Keratinocyte (primary cell): ENCODE measurements at regions not wholly inside any gene's neighbourhood (a gene's known extent, or its start where the extent isn't known, plus 50 kb on each side); places are given as distances from the start of the nearest gene placed in this dataset.
A peak's percentile ranks its signal among the peaks of the same experiment; 100 is the strongest.

ENCODE experiments used
- DNase-seq: peaks from one replicate; pipeline ENCODE4 v3.0.0-alpha.2; 2011; ENCODE audit warnings: low read depth, missing footprints, low spot score
- FAIRE-seq: peaks from 2 replicates; lab custom pipeline; 2011; peaks lifted over from hg19 to GRCh38; lab: Jason Lieb, UNC
- H2AFZ ChIP-seq: 2 replicates; pipeline ENCODE4 v1.6.0; 2012; ENCODE audit warnings: low read length, control low read depth, inconsistent platforms; ENCODE audit not compliant: control insufficient read depth
- H3K27ac ChIP-seq: 2 replicates; pipeline ENCODE4 v1.5.1; 2011; ENCODE audit warnings: low read length; ENCODE audit not compliant: control insufficient read depth, insufficient read depth
- H3K27me3 ChIP-seq: 3 replicates; pipeline ENCODE4 v1.6.0; 2011; ENCODE audit warnings: low read length; ENCODE audit not compliant: control insufficient read depth, insufficient read depth; ENCODE audit errors: extremely low read depth
- H3K36me3 ChIP-seq, 2 experiments: 2 replicates in 1 of 2; 3 replicates in 1 of 2; pipeline ENCODE4 v1.5.1; 2011; ENCODE audit warnings: low read length in 2 of 2, mild to moderate bottlenecking in 1 of 2; ENCODE audit not compliant: control insufficient read depth in 2 of 2, insufficient read depth in 2 of 2; ENCODE audit errors: extremely low read depth in 1 of 2
- H3K4me1 ChIP-seq: 3 replicates; pipeline ENCODE4 v1.5.1; 2011; ENCODE audit warnings: low read length; ENCODE audit not compliant: control insufficient read depth, insufficient read depth; ENCODE audit errors: extremely low read depth
- H3K4me2 ChIP-seq: 3 replicates; pipeline ENCODE4 v1.6.0; 2011; ENCODE audit warnings: low read depth, low read length; ENCODE audit not compliant: control insufficient read depth, insufficient read depth; ENCODE audit errors: extremely low read depth
- H3K4me3 ChIP-seq, 3 experiments: fragments of 200-600 bp in 1 of 3; sonication (generic) in 1 of 3; 2 replicates in 2 of 3; 3 replicates in 1 of 3; pipeline ENCODE4 v1.5.1; 2011 to 2016; ENCODE audit warnings: low read length in 3 of 3, mild to moderate bottlenecking in 3 of 3, control low read depth in 2 of 3, inconsistent platforms in 1 of 3, low read depth in 1 of 3, mixed read lengths in 1 of 3, mixed run types in 1 of 3, moderate library complexity in 1 of 3; ENCODE audit not compliant: control insufficient read depth in 2 of 3, insufficient read depth in 2 of 3; ENCODE audit errors: extremely low read depth in 1 of 3
- H3K79me2 ChIP-seq: 2 replicates; pipeline ENCODE4 v1.6.0; 2012; ENCODE audit warnings: low read length; ENCODE audit not compliant: control insufficient read depth, insufficient read depth
- H3K9ac ChIP-seq: 3 replicates; pipeline ENCODE4 v1.6.0; 2011; ENCODE audit warnings: low read length; ENCODE audit not compliant: control insufficient read depth, insufficient read depth; ENCODE audit errors: extremely low read depth
- H3K9me1 ChIP-seq: 3 replicates; pipeline ENCODE4 v1.6.0; 2011; ENCODE audit warnings: low read length; ENCODE audit not compliant: control insufficient read depth, insufficient read depth; ENCODE audit errors: extremely low read depth
- H3K9me3 ChIP-seq: 2 replicates; pipeline ENCODE4 v1.5.1; 2012; ENCODE audit warnings: low read depth, low read length; ENCODE audit not compliant: control insufficient read depth
- H4K20me1 ChIP-seq: 3 replicates; pipeline ENCODE4 v1.6.0; 2011; ENCODE audit warnings: low read length; ENCODE audit not compliant: control insufficient read depth, insufficient read depth; ENCODE audit errors: extremely low read depth
- CTCF ChIP-seq, 3 experiments: IDR thresholded peaks in 1 of 3; conservative IDR thresholded peaks in 1 of 3; optimal IDR thresholded peaks in 1 of 3; 2 replicates in 2 of 3; 3 replicates in 1 of 3; pipeline versions ENCODE3 to v1.5.1; 2011; ENCODE audit warnings: low read length in 3 of 3, mild to moderate bottlenecking in 3 of 3, moderate library complexity in 2 of 3, control low read depth in 1 of 3, inconsistent platforms in 1 of 3; ENCODE audit not compliant: insufficient read depth in 2 of 3; ENCODE audit errors: extremely low read depth in 1 of 3
- EZH2 ChIP-seq: IDR thresholded peaks from one replicate; pipeline ENCODE4 v1.6.1; 2012; ENCODE audit warnings: inconsistent platforms, mild to moderate bottlenecking, low read length, moderate library complexity
- dilution Hi-C: fragments of 300-500 bp; cut with MboI; formaldehyde crosslinking; loops from one replicate; pipeline ENCODE4 v1.7.0; 2020; ENCODE audit warnings: low sequenced_read_pairs; ENCODE audit not compliant: extremely low pct_ligation_motif_present

- DNase-seq (no peak), FAIRE-seq (no peak)
- Histone ChIP-seq H3K27ac (no peak overlapping the region), H4K20me1 (no peaks in the 10 kb centered on the region), H3K4me2 (no peak overlapping the region), H3K4me3 (no peak overlapping the region), H3K9me3 (no peaks in the 10 kb centered on the region), H3K9me1 (no peaks in the 10 kb centered on the region), H3K27me3 (no peaks in the 10 kb centered on the region), H2AFZ (no peak overlapping the region), H3K9ac (no peak overlapping the region), H3K36me3 (no peaks in the 10 kb centered on the region), H3K79me2 (no peaks in the 10 kb centered on the region), H3K4me1 (peaks cover 18% of the 10 kb centered on the region)
- dilution Hi-C loops, result no loop called here
- TF ChIP-seq CTCF (optimal IDR thresholded peaks at IDR 0.05 in 1 of 3, IDR thresholded peaks at IDR 0.05 in 1 of 3, conservative IDR thresholded peaks at IDR 0.05 in 1 of 3; ENCODE audit: extremely low read depth in 1 of 3, insufficient read depth in 2 of 3, low read length in 3 of 3) (no peak), EZH2 (no peak)
Observed at GRCh38 chr13:44266772-44267171, 106.9 kb upstream of the SERP2 start.

- Histone ChIP-seq H4K20me1 (no peaks in the 10 kb centered on the region), H3K4me1 (peaks cover 18% of the 10 kb centered on the region), H3K9ac (no peak overlapping the region), H2AFZ (peak overlapping the region; percentile 14), H3K4me3 (no peak overlapping the region), H3K79me2 (no peaks in the 10 kb centered on the region), H3K9me1 (no peaks in the 10 kb centered on the region), H3K27me3 (no peaks in the 10 kb centered on the region), H3K4me2 (no peak overlapping the region), H3K9me3 (no peaks in the 10 kb centered on the region), H3K36me3 (no peaks in the 10 kb centered on the region), H3K27ac (peak overlapping the region; percentile 83)
- peak; percentile 61 for FAIRE-seq
- dilution Hi-C loops, result no loop called here
- no peak for DNase-seq
- no peak for TF ChIP-seq EZH2
- no peak for TF ChIP-seq CTCF (optimal IDR thresholded peaks at IDR 0.05 in 1 of 3, IDR thresholded peaks at IDR 0.05 in 1 of 3, conservative IDR thresholded peaks at IDR 0.05 in 1 of 3; ENCODE audit: extremely low read depth in 1 of 3, insufficient read depth in 2 of 3, low read length in 3 of 3)
Observed at GRCh38 chr13:44267203-44267602, 106.4 kb upstream of the SERP2 start.
